Fibroblast of pulmonary artery (primary cell): ENCODE measurements at regions not wholly inside any gene's neighbourhood (a gene's known extent, or its start where the extent isn't known, plus 50 kb on each side); places are given as distances from the start of the nearest gene placed in this dataset.

Source experiments
- DNase-seq: peaks from one replicate; pipeline ENCODE4 v3.0.0-alpha.2; 2010; ENCODE audit warnings: low read depth
- H3K4me3 ChIP-seq: replicated peaks from 2 replicates; pipeline ENCODE4 v1.5.1; 2011; ENCODE audit warnings: low read depth, mild to moderate bottlenecking, control low read depth, low read length, moderate library complexity
- CTCF ChIP-seq: IDR thresholded peaks from 2 replicates; pipeline ENCODE4 v1.5.1; 2011; ENCODE audit warnings: mild to moderate bottlenecking, control low read depth, low read length, inconsistent platforms; ENCODE audit errors: missing control alignments

GRCh38 chr2:120809609-120810440 is 74.2 kb downstream of the GLI2 start:
- no peak overlapping the region for H3K4me3 ChIP-seq
- no peak for TF ChIP-seq CTCF
- DNase-seq, result no peak

- no peak for DNase-seq
- TF ChIP-seq CTCF, result no peak
- H3K4me3 ChIP-seq, result no peak overlapping the region
Measured at GRCh38 chr2:120810639-120811038, 75.0 kb downstream of the GLI2 start.

- TF ChIP-seq CTCF, result no peak
- no peak for DNase-seq
- no peak overlapping the region for H3K4me3 ChIP-seq
Measured at GRCh38 chr2:120812866-120813265, 77.2 kb downstream of the GLI2 start.

- DNase-seq, result no peak
- no peak overlapping the region for H3K4me3 ChIP-seq
- TF ChIP-seq CTCF, result no peak
Measured at GRCh38 chr2:120814352-120814751, 78.7 kb downstream of the GLI2 start.

- no peak for TF ChIP-seq CTCF
- no peak for DNase-seq
- H3K4me3 ChIP-seq, result no peak overlapping the region
Measured at GRCh38 chr2:120815292-120815691, 79.6 kb downstream of the GLI2 start.

- no peak overlapping the region for H3K4me3 ChIP-seq
- no peak for TF ChIP-seq CTCF
- no peak for DNase-seq
Measured at GRCh38 chr2:120817136-120817955, 81.7 kb downstream of the GLI2 start.

GRCh38 chr2:120817956-120818325 is 82.3 kb downstream of the GLI2 start:
- TF ChIP-seq CTCF, result no peak
- no peak for DNase-seq
- no peak overlapping the region for H3K4me3 ChIP-seq
